ENCODE measurements at regions not wholly inside any gene's neighbourhood (a gene's known extent, or its start where the extent isn't known, plus 50 kb on each side); places are given as distances from the start of the nearest gene placed in this dataset.
"Not testable (repeated sequence)": the region's sequence is repeated elsewhere in the genome, so short reads cannot be mapped to it uniquely, and the experiment has no call there.

DNA sequence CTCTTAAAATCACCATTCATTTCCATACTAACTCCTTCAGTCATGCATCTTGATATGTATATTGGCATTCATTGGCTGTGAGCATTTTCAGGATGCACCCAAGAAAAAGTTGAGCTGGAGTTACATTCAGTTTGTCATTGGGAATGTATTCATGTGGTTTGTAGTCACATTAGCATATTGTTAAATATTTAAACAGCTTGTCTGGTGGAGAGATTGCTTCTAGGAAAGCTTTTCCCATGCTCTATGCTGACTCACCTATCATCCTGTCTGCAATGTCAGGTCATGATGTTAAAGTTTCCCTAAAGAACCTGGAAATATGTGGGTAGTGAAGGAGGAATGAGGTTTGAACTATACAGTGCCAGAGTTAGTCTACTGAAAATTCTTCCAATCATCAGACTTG, 583.6 kb downstream of the GALC start:
- no peak for DNase-seq

DNA sequence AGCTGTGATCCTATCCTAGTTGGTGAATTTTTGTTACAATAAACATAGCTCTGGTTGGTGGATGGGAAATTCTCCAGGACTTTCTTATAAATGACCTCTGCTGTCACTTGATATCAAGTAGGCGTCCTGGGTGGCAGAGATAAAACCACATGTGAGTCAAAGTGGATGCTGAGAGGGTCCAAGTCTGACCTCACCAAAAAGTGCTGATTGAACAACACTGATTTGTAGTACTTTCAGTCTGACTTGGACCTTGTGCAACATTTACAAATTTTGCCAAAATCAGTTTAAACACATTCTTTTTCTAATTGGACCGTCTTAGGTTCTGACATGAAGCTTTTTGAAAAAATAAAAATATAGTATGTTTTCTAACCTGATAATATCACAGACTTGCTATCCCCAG, 585.6 kb downstream of the GALC start:
- no peak for DNase-seq

DNA sequence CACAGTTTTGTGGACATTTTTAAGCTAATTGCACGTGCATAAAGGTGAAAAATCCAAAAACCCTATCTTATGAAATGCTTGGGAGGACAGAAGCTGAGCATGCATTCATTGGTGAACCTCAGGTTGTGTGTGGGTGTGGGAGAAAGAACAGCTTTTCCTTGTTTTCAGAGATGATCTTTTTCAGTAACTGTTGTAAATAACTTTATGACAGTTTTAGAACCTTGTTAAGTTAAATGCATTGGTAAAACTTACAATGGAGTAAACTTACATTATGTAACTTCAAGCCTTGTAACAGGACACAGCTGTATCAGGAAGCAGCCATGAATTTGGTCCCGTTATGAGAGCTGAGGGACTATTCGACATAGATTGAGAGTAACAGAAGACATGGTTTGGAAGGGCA, 587.4 kb downstream of the GALC start:
- no peak for DNase-seq

DNA sequence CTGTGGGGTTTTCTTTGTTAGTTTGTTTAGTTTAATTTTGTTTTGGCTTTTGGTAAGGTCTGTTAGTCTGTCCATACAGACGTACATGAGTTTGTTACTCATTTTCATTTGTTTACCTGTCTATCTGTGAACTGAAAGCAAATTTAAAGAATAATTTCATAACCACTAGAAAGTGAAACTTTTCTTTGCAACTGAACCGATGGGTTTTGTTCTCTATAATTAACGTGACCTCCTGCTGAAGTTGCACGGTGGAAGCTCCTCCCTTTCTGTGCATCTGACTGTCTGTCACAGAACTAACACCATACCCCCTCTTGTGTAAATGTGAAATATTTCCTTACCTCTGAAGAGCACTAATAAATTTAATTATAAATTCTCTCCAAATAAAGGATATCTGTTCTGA, 595.5 kb downstream of the GALC start:
- no peak for DNase-seq

DNA sequence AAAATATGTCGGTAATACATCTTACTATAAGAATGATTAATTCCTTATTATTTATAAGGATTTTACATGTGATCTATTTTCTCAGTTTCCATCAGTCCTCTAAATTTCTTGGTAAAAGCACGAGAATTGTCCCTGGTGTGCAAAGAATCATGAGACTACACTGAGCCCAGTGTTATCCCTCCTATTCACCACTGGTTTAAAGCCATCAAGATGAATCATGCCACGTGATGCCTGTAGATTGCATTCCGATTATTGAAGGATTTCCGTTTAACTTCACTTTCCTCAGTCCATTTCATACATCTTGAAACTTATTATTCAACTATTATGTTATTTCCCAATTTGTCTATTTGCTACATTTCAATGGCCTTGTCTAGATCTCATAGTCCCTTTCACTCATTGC, 601.9 kb downstream of the GALC start:
- DNase-seq = no peak

DNA sequence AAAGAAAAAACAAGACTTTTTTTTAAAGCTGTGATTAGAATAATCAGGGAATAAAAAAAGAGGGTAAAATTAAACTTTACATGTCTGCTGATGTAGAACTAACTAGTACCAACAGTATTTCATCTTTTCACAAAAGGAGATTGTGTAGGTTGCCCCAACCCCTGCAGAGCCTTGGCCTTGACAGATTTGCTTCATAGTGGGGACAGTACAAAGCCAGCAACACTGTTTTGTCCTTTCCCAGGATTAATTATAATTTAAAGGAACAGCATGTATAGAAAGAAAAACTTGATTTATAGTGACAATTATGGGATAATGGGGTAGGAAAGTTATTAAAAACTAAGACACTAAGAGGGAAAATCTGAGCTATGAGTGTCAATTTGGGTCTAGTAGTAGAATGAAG, 604.0 kb downstream of the GALC start:
- no peak for DNase-seq

DNA sequence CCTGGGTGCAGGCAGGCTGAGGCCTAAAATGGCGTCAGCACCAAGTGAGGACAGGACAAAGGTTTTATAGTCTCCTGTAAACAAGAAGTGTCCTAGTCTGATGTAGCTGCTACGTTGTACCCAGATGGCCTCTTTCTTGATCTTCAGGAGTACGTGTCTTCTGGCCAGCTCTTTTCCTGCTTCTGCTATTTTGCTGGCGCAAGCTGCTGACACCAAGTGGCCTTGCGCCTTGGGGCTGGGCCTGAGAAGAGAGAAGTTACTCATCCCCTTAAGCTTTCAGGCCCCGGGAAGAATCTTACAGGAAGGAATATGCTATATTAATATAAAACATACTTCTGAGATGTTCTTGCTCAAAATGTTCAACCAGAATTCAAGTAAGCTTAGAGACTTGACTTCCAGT, 605.2 kb downstream of the GALC start:
- DNase-seq = no peak

DNA sequence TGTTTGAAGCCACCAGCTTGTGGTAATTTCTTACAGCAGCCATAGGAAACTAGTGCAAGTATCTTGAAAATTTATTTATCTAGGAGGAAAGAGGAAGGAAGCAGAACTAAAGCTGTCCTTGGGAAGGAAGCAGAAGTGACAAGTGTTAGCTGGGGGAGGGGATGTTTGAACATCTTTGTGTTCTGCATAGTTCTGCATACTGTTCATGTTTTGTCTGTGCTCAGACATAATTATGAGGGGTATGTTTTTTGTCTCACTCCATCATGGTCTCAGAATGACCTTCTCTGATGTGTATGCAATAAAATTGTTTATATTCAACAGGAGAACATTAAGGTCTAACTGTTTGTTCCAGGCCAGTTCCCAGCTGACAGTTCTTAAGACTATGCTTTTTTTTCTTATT, 606.5 kb downstream of the GALC start:
- no peak for DNase-seq

DNA sequence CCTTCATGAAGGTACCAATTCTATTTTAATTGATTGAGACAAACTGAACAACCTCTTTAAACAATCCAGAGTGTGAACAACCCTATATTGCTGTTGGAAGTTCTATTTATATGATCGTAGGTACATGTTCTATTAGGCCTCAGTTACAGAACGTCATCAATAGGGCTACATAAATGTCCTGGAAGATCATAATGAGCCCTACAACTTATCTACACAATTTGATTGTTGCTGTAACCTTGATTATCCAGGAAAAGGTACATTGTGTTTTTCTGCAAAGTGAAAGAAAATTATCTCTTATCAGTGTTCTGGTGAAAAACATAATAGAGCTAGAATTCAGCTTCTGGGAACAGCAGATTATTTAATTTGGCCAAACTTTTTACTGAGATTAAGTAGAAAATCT, 612.9 kb downstream of the GALC start:
- no peak for DNase-seq

DNA sequence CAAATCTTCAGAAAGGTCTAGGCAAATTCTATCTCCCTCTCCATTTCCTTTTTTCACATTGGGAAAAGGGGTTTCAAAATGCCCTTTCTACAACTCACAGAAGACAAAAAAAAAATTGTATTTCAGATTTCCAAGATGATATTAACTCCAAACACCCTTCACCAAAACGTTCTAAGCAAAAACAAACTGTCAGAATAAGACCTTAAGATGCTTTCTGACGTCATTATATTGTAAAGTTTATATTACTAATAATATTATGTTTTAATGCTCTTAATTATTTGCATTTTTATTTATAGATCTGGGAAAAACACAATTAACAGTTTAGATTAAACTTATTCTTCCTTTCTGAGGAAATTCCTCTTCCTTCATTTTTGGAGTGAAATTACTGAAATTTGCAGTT, 624.2 kb downstream of the GALC start:
- no peak for DNase-seq

DNA sequence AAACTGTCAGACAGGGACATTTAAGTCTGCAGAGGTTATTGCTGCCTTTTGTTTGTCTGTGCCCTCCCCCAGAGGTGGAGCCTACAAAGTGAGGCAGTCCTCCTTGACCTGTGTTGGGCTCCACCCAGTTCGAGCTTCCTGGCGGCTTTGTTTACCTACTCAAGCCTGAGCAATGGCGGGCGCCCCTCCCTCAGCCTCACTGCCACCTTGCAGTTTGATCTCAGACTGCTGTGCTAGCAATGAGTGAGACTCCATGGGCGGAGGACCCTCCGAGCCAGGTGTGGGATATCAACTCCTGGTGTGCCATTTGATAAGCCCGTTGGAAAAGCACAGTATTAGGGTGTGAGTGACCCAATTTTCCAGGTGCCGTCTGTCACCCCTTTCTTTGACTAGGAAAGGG, 632.7 kb downstream of the GALC start:
- not testable (repeated sequence) for DNase-seq

DNA sequence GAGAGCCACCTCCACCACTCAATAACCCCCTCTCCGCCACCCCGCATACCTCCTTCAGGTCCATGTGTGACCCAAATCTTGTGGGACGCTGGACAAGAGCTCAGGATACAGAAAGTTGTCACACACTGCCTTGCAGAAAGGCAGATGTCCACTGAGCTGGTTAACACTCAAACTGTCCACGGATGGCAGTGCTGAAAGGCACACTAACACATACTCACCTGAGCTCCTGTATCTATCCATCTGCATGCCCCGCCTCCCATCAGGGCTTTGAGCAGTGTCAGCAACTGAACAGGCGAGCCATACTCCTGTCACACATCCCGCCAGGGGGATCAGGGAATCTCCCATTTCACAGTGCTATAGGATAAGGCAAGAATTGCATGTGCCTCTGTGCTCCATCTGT, 642.0 kb downstream of the GALC start:
- no peak for DNase-seq

DNA sequence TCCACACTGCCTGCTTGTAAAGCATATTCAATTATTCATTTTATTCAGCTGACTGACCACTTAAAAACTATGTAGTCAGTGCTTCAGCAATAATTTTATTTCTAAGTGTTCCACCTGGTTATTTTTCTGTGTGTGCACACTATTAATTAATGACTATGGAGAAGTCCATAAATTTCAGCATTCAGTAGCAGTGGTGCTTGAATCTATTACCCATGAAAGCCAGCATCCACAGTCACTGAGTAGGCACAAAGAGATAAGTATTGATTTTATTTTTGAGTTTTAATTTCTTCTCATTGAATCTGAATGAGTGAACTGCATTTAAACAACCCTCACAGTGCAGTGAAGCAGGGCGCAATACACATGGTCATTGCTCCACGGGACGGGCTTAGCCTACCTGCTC, 643.1 kb downstream of the GALC start:
- DNase-seq = no peak

DNA sequence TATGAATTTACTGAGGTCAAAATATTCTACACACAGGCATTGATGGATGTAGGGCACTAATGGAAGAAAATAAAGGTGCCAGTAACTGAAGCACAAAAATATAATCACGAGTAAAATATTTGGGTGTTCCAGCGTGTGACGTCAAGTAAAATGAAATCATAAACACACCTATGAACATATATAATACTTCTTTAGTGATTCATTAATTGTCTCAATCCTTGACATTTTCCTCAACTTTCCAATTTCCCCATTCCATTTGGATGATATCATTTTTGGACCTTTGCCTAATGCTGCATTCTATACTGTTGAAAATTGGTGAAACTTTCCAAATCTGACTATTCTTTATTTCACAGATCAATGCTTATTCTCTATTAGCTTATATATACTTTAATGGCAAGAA, 649.3 kb downstream of the GALC start:
- DNase-seq = no peak

DNA sequence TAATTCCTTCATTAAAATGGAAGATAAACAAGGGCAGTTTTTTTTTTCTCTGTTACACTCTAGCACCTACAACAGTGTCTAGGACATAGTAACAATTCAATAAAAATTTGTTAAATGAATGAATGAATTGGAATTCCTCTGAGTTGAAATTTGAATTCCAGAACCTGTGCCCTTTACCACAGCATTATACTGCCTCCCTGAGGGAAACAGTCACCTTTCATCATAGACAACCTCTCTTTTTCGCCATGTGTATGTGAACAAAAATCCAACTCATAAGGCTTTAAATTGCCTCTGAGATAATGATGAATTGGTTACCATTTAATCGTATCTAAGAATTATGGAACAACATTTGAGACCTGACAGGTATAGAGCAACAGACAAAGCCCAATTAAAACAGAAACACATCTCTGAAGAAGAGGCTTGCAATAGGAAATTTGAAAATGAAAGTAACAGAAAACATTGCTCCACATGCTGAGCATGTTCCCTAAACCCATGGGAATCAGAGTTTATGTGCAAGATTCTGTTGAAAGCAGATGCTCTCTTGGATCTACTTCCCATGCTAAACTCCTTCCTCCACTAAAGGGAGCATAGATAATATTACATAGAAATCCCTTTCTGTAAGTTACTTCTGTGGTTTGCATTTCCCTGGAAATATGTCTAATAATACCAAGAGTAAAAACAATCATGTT, 657.8 kb downstream of the GALC start:
- DNase-seq = no peak

DNA sequence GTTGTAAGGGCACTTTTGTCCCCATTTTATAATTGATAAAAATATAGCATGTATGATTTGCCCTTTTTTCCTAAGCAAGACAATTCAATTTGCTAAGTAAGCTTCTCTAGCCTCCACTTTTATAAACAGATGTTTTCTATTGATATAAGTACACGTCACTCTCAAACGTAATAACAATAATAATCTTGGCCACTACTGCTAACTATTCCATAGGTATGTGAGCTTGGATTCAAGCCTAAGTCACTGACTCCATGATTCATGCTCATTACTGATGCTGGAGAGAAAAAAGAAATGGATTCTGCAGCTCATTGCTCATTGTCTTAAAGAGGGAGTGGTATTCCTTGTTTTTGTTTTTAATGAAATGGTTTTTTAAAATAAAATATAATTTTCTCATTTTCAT, 661.0 kb downstream of the GALC start:
- no peak for DNase-seq

DNA sequence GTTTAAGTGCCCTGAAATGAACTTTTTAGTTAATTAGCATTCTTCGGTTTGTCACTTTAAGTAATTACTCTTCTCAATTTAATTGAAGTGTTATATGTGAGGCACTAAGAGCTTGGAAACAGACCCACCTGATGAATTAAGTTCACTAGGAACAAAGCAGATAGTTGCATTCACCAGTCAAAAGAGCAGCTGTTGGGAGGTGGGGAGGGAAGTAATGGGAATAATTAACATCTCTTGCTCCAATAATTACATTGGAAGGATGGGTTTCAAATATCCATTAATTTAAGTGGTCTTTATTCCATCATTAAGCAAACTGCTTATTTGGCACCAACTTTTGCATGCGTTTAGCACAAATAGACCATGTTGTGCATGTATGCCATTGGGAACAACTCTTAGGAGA, 667.2 kb downstream of the GALC start:
- DNase-seq = no peak

DNA sequence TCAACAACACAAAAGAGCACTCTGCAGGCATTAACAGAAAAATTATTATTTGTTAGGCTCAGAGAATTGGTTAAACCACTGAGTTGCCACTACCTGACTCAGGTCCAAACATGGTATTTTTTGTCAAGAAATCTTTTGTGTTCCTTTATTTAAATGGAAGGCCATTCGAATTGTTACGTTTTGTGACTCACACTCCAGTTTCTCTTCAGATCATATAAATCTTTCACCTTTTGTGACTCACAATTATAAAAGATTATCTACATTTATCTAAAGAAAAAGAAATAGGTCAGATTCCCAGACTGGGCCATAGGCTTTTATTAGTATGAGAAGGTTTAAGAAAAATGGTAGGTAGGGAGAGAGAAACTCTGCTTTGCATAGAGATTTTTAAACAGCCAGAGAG, 669.8 kb downstream of the GALC start:
- DNase-seq = no peak

DNA sequence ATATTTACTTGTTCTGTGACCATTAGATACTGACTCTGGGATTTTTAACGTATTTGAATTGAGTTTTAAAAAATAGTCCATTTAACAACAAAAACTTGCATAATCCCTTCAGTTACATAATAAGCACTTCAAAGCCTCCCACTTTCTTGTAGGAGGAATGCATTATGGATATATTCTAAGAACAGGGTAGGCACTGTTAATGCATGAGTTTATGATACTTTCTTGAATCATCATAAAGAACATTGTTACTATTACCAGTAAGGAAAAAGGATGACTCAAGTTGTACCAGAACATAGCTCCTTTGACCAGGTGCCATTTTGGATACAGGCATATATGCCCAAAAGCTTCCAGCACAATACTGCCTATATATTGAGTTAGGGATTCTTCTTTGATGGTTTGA, 671.4 kb downstream of the GALC start:
- DNase-seq = no peak

DNA sequence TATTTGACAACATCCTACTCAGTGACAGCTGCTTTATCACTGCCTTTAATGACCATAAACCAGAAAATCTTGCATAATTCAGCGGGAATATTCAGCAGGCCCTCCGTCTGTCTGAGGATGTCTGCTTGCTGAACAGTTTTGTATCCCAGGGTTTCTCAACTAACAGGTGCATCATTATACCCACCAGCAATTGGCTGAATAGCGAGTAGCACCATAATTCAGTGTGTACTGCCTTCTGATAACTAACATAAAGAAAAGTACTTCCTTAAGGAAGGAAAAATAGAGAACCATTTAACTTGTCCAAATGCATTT, 680.1 kb downstream of the GALC start:
- DNase-seq = no peak

DNA sequence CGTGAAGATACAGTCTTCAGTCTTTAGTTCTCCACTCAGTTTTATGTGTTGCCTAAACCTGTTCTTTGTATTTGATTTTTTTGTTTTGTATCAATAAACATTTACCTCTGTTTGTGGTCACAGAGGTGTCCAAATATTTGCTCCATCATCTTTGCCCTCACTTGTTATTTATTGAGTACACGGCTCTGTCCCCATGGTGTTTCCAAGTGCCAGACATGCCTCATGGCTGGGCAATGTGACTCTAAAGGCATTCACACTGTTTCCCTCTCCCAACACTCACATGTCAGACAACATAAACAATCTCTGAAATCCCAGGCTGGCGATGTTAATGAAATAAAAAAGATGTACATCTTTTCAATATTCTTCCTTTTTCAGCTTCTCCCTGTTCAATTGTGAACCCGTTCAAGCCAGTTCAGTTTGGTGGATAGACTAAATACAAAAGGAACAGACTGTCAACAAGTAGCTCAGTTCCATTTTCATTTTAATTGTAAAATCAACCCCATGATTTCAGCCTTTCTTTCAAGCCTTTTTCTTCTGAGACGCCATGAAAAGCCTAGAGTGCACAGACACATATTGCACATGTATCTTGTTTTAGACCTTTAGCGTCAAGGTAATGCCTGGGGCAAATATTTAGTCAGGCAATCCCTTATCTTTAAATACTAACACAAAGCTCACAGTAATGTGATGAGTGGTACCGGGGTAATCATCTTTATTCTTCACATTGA, 680.7 kb downstream of the GALC start:
- DNase-seq = no peak

DNA sequence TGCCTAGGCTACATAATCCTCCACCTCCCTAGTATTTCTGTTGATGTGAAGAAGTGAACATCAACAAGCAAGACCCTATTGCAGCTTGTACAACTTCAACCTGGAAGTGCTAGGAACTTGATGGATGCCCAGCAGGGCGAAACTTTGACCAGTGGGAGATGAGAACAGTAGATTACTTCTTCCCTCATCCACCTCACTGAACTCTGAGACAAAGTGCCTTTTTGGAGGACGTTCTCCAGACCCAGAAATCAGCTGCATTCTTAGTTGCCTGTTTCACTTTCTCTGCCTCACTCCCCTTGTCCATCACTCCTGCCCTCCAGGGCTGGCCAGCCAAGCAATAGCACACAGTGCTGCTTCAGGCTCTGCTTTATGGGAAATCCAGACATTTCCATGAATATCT, 683.4 kb downstream of the GALC start:
- no peak for DNase-seq

DNA sequence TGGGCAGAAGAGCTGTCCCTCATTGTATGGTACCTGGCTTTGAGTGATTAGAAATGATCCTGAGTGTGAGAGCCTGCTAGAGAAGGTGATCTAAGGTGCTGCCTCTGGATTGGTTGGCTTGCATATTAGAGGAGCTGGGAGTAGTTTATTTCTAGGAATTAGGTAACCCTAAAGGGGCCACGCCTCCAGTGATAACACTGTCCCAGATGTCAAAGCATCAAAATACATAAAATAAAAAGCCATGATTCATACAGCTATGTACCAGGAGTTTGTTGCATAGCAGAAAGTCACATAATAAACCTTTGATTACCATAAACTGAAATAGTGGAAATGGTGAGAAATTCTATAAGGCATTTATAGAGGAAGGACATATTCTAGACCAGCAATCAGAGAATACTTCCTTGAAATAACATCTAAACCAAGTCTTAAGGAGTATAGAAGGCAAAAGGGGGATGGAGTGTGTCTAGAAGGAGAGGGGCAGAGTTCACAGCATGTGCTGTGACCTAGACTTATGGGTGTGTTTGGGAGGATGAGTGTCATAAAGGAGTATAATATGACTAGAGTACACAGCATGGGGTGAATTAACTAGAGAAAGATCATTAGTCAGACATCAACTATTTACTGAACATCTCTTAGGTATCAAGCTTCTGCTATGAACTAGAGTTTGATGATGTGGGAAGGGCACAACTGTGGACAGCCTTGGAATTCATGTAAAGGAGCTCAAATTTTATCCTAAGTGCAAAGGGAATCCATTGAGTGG, 686.4 kb downstream of the GALC start:
- no peak for DNase-seq

DNA sequence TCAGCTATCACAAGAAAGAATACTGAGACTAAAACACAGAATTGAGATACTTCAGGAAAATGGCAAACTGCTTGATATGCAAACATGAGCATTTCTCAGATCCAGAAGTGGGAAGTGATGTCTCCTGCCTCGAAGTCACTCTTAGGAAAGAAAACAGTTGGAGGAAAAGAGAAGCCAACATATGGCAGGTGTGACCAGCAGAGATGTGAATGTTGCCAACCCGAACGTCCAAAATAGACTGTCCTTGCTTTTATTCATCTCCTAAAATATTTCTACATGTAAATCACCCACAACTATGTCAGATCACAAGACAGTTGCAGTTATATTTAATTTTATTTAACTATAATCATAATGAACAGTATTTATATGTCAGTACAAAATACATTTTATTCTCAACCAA, 687.6 kb downstream of the GALC start:
- no peak for DNase-seq

DNA sequence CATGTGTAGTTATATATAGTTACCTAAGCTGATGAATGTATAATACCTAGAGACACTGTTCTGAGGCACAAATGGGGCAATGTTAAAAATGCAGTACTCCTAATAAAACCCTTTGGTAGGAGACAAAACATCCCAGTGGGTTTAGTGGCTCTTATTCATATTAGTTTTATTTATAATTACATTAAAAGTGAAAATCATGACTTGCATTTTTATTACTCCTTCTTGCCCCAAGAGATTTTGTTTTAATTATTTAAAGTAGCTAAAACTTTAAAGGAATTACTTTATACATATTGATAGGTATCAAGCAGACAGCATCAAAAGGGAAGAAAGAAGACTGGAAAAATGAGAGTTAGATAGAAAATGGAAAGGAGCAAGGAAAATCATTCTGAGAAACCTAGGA, 688.6 kb downstream of the GALC start:
- no peak for DNase-seq
